Left kidney (tissue), 1 donor: ENCODE measurements at regions not wholly inside any gene's neighbourhood (a gene's known extent, or its start where the extent isn't known, plus 50 kb on each side); places are given as distances from the start of the nearest gene placed in this dataset.

Experiments used
- DNase-seq: peaks from one replicate; pipeline ENCODE4 v3.0.0-alpha.2; 2013

GRCh38 chr4:57172065-57172464, 61.9 kb upstream of the IGFBP7 start:
- DNase-seq = no peak

DNA sequence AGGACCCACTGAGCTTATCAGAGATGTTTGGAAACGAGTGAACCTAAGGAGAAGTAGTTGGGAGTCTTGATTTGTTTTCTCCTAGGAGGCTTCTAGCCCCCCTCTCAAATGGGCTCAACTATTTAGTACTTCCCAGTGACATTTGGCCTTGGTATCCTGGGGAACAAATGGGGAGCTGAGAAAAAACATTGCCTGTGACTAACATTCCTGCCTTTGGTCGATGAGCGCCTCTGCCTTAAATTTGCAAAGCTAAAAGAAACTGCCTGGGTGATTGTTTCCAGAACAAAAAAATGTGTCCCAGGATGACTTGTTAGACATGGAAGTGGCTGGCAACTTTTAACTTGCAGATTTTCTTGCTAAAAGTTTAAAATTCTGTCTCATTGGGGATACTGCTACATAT, 58.8 kb upstream of the IGFBP7 start:
- no peak for DNase-seq

DNA sequence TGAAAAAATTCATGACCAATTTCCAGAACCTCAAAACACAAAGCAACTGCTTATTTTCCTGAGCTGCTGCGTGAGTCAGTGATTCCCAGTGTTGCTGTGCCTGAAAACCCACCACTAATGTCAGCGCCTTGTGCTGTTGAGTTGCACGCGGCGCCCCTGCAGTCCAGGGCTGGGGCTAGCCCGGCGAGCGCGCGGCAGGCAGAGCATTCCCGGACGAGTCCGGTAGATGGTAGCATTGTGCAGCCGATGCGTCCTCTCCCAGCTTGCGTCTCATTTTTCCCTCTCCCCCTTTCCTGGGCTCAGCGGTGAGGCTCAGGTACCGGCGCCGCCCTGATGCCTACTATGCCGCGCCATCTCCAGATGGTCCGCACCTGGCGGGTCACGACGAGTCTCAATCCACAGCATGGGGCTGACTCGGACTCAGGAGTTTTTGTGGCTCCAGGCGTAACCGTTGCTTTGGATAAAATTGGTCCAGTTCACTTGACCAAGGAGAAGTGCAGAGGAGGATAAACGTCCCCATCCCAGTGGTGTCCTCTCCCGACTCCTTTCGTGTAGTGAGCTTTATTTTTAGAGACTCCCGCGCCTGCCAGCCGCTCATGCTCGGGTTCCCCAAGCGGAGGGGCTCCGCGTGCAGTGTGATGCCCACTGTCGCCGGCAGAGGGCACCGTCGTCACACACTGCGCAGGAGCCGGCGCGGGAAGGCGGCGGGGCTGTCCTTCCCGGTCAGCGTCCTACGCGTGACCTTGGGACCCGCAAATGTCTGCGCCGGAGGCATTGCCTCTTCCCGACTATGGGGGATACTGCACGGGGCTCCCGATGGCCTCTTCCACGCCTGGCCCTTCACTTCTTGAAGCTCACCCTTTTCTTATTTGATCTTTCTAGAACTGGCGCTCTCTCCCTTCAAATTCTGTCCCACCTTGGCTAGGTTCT, 53.6 kb upstream of the IGFBP7 start:
- peak; percentile 86 for DNase-seq

- no peak for DNase-seq
Observed at GRCh38 chr4:57162499-57163019, 52.4 kb upstream of the IGFBP7 start.
